SH-SY5Y (cell line): ENCODE measurements at regions not wholly inside any gene's neighbourhood (a gene's known extent, or its start where the extent isn't known, plus 50 kb on each side); places are given as distances from the start of the nearest gene placed in this dataset.

ENCODE experiments used
- GATA2 ChIP-seq: IDR thresholded peaks from 2 replicates; pipeline ENCODE4 v1.6.1; 2011; ENCODE audit warnings: mild to moderate bottlenecking, low read depth, low read length
- GATA3 ChIP-seq: IDR thresholded peaks from 2 replicates; pipeline ENCODE4 v1.6.1; 2011; ENCODE audit warnings: low read depth, mild to moderate bottlenecking, low read length, moderate library complexity

GRCh38 chr20:58003525-58003924 lies 224.9 kb downstream of the ANKRD60 start:
- no peak for TF ChIP-seq GATA3
- TF ChIP-seq GATA2 = no peak
